Renal pelvis (tissue), 1 donor: ENCODE measurements at regions not wholly inside any gene's neighbourhood (a gene's known extent, or its start where the extent isn't known, plus 50 kb on each side); places are given as distances from the start of the nearest gene placed in this dataset.

ENCODE experiments used
- DNase-seq: peaks from one replicate; pipeline ENCODE4 v3.0.0-alpha.2; 2013

- no peak for DNase-seq
Observed at GRCh38 chr18:7288544-7288943, 57.7 kb downstream of the LRRC30 start.

DNA sequence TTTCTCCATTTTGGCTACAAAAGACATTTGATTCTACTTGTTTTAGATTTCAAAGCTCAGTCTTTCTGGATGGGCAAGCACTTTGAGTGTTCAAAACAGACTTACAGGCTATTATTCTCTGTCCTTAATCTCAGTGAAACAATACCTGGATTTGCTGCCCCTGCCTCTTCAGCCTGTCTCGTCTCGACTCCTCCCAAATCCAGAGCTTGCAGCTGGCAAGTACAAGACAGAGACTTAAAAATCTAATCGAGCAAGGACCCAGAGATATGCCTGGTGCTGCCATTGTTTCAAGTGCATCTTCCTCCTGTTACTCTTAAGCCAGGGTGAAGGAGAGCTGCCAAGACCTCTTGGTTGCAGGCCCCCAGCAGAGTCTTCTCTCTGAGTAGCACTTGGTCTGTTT lies 59.2 kb downstream of the LRRC30 start:
- no peak for DNase-seq

DNA sequence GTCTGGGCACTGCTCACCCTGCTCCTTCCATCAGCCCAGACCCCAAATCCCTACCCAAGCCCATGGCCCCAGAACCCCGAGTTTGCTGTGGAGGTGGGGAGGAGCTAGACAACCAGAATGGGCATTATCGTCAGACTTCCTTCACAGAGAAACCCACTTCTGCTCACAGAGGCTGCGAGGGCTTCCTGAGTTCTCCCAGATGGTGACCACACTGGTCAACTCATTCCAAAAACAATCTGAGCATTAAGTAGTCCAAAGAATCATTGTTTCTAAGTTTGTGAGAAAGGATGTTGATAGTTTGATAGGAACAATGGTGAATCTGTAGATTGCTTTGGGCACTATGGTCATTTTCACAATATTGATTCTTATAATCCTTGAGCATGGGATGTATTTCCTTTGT lies 60.2 kb downstream of the LRRC30 start:
- DNase-seq, result no peak

GRCh38 chr18:7298149-7298548 lies 67.3 kb downstream of the LRRC30 start:
- no peak for DNase-seq

GRCh38 chr18:7301094-7301493 lies 70.2 kb downstream of the LRRC30 start:
- no peak for DNase-seq

GRCh38 chr18:7303316-7304060 lies 72.6 kb downstream of the LRRC30 start:
- DNase-seq, result no peak

DNA sequence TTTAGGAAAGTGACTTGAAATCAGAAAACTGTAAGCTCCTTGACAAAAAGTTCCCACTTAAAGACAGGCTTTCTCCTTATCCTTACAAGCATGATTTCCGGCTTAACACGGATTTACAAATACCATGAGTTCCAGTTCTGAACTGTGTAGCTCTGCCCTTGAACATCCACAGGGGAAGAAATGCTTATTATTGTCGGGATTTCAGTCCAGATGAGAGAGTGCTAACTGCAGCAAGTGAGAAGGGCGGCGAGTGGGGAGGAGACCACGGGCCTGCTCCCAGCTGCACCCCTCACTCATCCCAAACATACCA lies 73.1 kb downstream of the LRRC30 start:
- DNase-seq, result no peak

- DNase-seq, result no peak
Observed at GRCh38 chr18:7305416-7305815, 74.5 kb downstream of the LRRC30 start.

DNA sequence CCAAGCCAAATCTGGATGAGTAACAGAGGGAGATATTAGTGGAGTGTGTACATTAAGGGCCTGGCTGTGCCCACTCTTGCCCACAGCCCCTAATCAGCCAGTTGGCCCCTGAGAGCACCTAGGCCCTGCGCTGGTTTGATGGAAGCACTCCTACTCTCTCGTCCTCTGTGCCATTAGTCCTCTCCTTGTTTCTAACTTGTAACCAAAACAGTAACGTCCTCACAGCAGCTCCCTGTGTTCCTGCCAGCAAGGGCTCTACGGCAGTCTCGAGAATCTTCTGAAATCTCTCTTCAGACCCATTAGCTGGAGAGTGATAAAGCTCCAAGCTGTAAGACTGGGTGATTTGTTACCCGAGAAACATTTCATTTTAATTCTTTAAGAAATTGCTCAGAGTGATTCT lies 76.1 kb downstream of the LRRC30 start:
- no peak for DNase-seq

- no peak for DNase-seq
Observed at GRCh38 chr18:7307526-7307925, 76.6 kb downstream of the LRRC30 start.

DNA sequence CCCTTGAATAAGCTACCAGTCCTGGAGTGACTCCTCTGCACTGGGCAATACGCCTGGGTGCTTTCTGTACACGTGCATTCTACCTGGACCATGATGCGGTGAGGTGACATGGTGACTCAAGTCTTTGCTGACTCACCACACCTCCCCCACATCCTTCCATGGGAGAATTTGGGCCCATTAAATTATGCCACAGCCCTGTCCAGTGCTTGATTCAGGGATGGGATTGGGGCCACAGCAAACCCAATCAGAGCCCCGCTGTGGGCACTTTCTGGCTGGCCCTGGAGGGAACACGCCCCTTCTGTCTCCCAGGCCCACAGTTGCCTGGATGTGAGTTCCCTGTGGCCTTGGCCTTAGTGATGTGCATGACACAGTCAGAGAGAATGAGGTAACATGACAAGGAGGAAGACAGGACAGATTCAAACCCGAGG lies 86.9 kb downstream of the LRRC30 start:
- no peak for DNase-seq

DNA sequence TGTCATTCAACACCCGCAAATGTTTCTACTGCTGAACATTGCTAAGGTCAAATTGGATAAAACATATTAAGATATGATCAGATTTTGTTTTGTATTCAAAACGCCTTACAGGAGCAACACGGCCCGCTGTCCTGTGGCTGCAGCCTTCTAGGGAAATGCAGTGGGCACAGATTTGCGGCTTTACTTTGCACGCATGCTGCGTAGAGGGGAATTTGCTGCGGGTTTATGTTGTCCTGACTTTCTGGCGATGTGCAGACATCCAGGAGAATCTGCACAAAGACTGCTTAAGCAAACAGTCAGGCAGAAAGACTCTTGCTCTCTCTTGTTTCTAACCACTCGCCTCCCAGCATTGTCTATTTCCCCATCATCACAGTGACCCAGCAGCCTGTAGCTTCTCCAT lies 88.3 kb downstream of the LRRC30 start:
- DNase-seq, result no peak

GRCh38 chr18:7321831-7322230 lies 90.9 kb downstream of the LRRC30 start:
- DNase-seq, result no peak

DNA sequence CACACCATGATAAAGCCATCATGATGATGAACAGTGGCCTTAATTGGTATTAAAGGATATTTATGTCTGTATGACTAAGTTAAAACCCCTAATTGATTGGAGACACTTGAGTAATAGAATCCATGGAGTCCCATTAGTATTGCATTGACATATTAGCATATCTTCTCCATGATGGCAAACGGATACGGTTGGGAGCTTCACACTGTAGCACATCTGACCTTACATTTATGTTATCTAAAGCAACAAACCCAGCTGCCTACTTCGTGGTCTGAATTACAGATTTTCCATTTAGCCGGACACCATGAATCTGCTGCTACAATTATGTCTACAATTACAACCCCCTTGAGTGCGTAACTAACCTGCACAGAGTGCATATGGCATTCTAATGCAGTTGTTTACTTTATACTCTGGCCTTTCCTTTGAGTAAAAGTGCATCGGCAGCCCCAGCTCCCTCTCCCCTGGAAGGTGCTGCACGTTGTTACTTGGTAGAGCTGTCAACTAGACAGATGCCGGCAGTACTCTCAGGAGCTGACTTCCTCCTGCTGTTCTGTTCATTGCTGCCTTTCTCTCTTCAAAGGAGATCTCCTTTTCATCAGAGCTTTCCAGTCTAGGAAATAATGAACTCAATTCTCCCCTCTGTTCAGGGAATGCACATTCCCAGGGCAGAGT lies 92.1 kb downstream of the LRRC30 start:
- DNase-seq, result no peak

DNA sequence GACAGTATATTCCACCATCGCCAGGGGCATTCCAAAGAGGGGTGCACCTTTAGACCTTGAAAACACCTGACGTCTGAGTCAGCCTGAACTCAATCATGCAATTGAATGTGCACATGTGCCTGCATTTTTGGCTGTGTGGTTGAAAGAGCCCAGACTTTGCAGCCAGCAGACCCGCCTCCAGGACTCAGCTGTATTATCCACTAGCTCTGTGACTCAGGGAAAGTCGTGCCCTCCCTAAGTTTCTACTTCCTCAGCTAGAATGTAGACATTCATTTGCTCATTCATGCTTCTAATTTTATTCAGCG lies 94.2 kb downstream of the LRRC30 start:
- DNase-seq, result no peak

DNA sequence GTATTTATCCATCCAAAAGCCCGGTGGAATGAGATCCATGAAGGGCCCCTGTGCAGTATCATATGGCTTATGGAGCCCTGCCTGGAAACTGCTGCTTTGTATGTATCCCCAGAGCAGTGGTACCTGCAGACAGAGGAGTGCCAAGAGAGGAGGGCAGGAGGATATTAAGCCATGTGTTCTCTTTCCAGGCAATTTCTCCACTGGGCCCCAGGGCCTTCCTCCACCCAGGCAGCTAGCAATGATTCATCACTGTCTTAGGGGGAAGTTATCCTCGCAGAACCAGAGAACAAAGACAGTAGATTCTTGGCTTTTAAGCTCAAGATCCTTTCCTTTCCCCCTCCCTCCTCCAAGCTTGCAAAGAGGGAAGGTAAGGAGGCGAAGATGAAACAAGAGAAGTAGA lies 98.1 kb downstream of the LRRC30 start:
- no peak for DNase-seq

DNA sequence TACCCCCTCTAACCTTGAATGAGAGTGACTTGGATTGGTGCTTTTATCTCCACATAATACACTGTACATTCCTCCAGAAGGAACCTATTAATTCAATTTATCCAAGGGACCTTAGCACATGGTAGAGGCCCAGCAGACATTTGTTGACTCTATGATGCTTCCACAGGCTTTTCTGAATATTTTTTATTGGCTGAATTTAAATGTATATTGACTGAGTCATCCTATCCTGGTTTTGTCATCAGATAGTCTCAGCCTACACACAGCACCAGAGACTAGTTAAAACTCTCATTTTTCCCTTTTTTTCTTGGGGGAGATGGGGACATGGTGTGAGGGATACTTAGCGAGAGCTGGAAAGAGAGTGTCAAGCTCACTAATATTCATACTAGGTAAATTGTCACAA lies 101.6 kb downstream of the LRRC30 start:
- DNase-seq, result no peak

DNA sequence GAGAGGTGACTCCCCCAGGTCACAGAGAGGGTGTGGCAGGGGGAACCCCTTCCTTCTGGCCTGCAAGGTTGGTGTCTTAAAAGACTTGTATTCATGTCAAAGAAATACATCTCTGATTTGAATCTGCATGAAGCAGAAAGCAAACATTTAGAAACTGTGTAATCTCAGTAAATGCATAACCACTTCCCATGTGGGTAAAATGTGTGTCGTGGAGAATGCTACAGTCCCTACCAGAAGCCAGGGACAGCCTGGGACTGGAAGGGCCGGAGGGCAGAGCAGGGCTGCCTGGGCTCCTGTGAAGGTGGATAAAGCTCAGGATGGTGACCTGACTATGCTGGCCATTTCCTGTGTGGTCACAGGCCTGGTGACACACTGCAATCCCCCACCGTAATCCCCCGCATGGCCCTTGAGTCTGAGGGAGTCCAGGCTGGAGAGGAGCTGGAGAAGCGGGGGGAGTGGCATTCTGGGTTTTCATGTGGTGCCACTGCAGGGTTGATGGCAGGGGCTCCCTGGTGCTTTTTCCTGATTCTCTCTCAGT lies 102.2 kb downstream of the LRRC30 start:
- no peak for DNase-seq

DNA sequence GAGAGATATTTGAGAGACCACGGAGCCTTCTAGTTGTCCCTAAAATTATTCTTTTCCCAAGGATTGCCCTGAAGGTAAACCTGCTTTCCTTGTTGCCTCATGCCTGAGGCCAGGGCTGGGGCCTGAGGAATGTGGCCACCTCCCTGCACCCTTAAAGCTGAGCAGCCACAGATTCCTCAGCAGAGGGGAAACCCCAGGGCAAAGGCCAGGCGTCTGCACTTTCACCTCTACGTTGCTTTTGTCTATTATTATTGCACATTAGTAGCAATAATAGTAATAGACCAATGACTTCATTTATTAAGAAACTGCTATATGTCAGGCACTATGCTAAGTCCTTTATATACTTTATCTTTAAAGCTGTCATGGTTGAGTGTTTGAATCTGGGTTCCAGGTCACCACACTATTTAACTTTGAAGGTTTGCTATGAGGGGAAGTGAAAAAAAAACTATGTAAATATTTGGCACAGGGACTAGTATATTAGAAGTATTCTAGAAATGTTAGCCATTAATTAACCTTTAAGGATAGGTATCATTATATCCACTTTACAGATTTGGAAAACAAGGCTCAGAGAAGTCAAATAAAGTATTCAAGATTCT lies 104.2 kb downstream of the LRRC30 start:
- DNase-seq, result no peak

GRCh38 chr18:7336623-7337022 lies 105.7 kb downstream of the LRRC30 start:
- peak; percentile 71 for DNase-seq

GRCh38 chr18:7338846-7339245 lies 108.0 kb downstream of the LRRC30 start:
- no peak for DNase-seq

- no peak for DNase-seq
Observed at GRCh38 chr18:7341581-7342337, 110.9 kb downstream of the LRRC30 start.
